Fibroblast of pulmonary artery (primary cell): ENCODE measurements at regions not wholly inside any gene's neighbourhood (a gene's known extent, or its start where the extent isn't known, plus 50 kb on each side); places are given as distances from the start of the nearest gene placed in this dataset.
"Not testable (repeated sequence)": the region's sequence is repeated elsewhere in the genome, so short reads cannot be mapped to it uniquely, and the experiment has no call there.

Source experiments
- DNase-seq: peaks from one replicate; pipeline ENCODE4 v3.0.0-alpha.2; 2010; ENCODE audit warnings: low read depth
- H3K4me3 ChIP-seq: replicated peaks from 2 replicates; pipeline ENCODE4 v1.5.1; 2011; ENCODE audit warnings: low read depth, mild to moderate bottlenecking, control low read depth, low read length, moderate library complexity
- CTCF ChIP-seq: IDR thresholded peaks from 2 replicates; pipeline ENCODE4 v1.5.1; 2011; ENCODE audit warnings: mild to moderate bottlenecking, control low read depth, low read length, inconsistent platforms; ENCODE audit errors: missing control alignments

GRCh38 chr21:32088471-32088870 is 190.4 kb downstream of the MIS18A start:
- DNase-seq = no peak
- TF ChIP-seq CTCF = no peak
- H3K4me3 ChIP-seq = no peak overlapping the region

- no peak for TF ChIP-seq CTCF
- no peak overlapping the region for H3K4me3 ChIP-seq
- no peak for DNase-seq
Measured at GRCh38 chr21:32087447-32087846, 191.4 kb downstream of the MIS18A start.

GRCh38 chr21:32083197-32083596 is 195.7 kb downstream of the MIS18A start:
- DNase-seq = peak; percentile 7
- no peak for TF ChIP-seq CTCF
- H3K4me3 ChIP-seq = no peak overlapping the region

- no peak for DNase-seq
- no peak overlapping the region for H3K4me3 ChIP-seq
- no peak for TF ChIP-seq CTCF
Measured at GRCh38 chr21:32082466-32082865, 196.4 kb downstream of the MIS18A start.

- no peak overlapping the region for H3K4me3 ChIP-seq
- no peak for DNase-seq
- no peak for TF ChIP-seq CTCF
Measured at GRCh38 chr21:32073593-32073992, 200.8 kb downstream of the HUNK start.

GRCh38 chr21:32073190-32073589 is 200.4 kb downstream of the HUNK start:
- TF ChIP-seq CTCF = no peak
- H3K4me3 ChIP-seq = no peak overlapping the region
- DNase-seq = no peak

GRCh38 chr21:32071620-32072019 is 198.8 kb downstream of the HUNK start:
- H3K4me3 ChIP-seq, DNase-seq: not testable (repeated sequence)
